ENCODE measurements at regions not wholly inside any gene's neighbourhood (a gene's known extent, or its start where the extent isn't known, plus 50 kb on each side); places are given as distances from the start of the nearest gene placed in this dataset.

- no peaks in the 10 kb centered on the region for H3K79me2 ChIP-seq (ENCODE audit: insufficient read depth, low read length)
- no peak overlapping the region for H2AFZ ChIP-seq (ENCODE audit: low read depth, low read length, poor library complexity, severe bottlenecking)
- H3K4me2 ChIP-seq (ENCODE audit: low read length) = no peak overlapping the region
- H3K27ac ChIP-seq (ENCODE audit: low read depth, low read length) = no peak overlapping the region
- ChIA-PET CTCF (no interaction called here), POLR2A (no interaction called here), RAD21 (ENCODE audit: low non-redundant PET in 1 of 2, low total read pairs in 2 of 2, uncharacterized antibody in 2 of 2, unreplicated experiment in 2 of 2) (no interaction called here)
- H3K4me3 ChIP-seq (replicated peaks in 1 of 2; ENCODE audit: low read depth in 1 of 2, low read length in 2 of 2) = no peak overlapping the region
- no peak for TF ChIP-seq EZH2 (IDR thresholded peaks at IDR 0.05)
- TF ChIP-seq ZBTB33 (IDR thresholded peaks at IDR 0.05; ENCODE audit: extremely low read depth, insufficient replicate concordance, low read length) = no peak
- no peak for TF ChIP-seq EGR1 (IDR thresholded peaks at IDR 0.05; ENCODE audit: low read depth)
- TF ChIP-seq ZFX (IDR thresholded peaks at IDR 0.05) = no peak
- no peak for TF ChIP-seq CTCF (IDR thresholded peaks at IDR 0.05 in 2 of 3, conservative IDR thresholded peaks at IDR 0.05 in 1 of 3; ENCODE audit: borderline replicate concordance in 1 of 3, insufficient read depth in 1 of 3, low read depth in 2 of 3, low read length in 2 of 3)
- TF ChIP-seq SRF (IDR thresholded peaks at IDR 0.05; ENCODE audit: low read depth) = no peak
- TF ChIP-seq EZH2phosphoT487 (IDR thresholded peaks at IDR 0.05; ENCODE audit: borderline replicate concordance) = no peak
- no peak for TF ChIP-seq MAX (IDR thresholded peaks at IDR 0.05)
- TF ChIP-seq ATF3 (IDR thresholded peaks at IDR 0.05) = no peak
- TF ChIP-seq TCF7L2 (IDR thresholded peaks at IDR 0.05; ENCODE audit: borderline replicate concordance, extremely low read depth, insufficient read depth, insufficient read length) = no peak
- no peak for TF ChIP-seq POLR2A (IDR thresholded peaks at IDR 0.05; ENCODE audit: borderline replicate concordance, extremely low read depth, insufficient read depth, insufficient read length)
- TF ChIP-seq JUND (IDR thresholded peaks at IDR 0.05) = no peak
- TF ChIP-seq SP1 (IDR thresholded peaks at IDR 0.05; ENCODE audit: low read depth) = no peak
- no peak for TF ChIP-seq POLR2AphosphoS5 (IDR thresholded peaks at IDR 0.05; ENCODE audit: low read depth, low read length)
- no peak for TF ChIP-seq CEBPB (IDR thresholded peaks at IDR 0.05; ENCODE audit: low read depth)
- TF ChIP-seq ZNF274 (IDR thresholded peaks at IDR 0.05; ENCODE audit: low read depth, low read length) = no peak
- intact Hi-C loops (cut with micrococcal nuclease) = no loop called here
- H3K9me3 ChIP-seq (ENCODE audit: control insufficient read depth in 1 of 2, insufficient read depth in 1 of 2, low read depth in 1 of 2, low read length in 2 of 2) = peaks cover 0 to 7% of the 10 kb centered on the region in 2 experiments; a peak in 2 of 4 replicates
- H4K20me1 ChIP-seq (ENCODE audit: insufficient read depth) = no peaks in the 10 kb centered on the region
- H3K4me1 ChIP-seq (ENCODE audit: control insufficient read depth in 1 of 2, insufficient read depth in 2 of 2, low read length in 2 of 2) = no peaks in the 10 kb centered on the region
- no peaks in the 10 kb centered on the region for H3K36me3 ChIP-seq (ENCODE audit: control insufficient read depth in 1 of 2, insufficient read depth in 2 of 2, low read length in 2 of 2)
- H3K9me2 ChIP-seq (ENCODE audit: insufficient read depth) = no peaks in the 10 kb centered on the region
- BruUV-seq (replicated peaks) = no TSS peak
- ATAC-seq (no peak), DNase-seq (ENCODE audit: low read depth, low spot score) (no peak)
- H3K9ac ChIP-seq (ENCODE audit: low read length) = no peak overlapping the region
- H3K27me3 ChIP-seq (ENCODE audit: insufficient read depth, low read length) = no peaks in the 10 kb centered on the region
These were observed 643.6 kb upstream of the DDX18 start for GRCh38 chr2:117170897-117171296.
